GM12878 (cell line): ENCODE measurements at regions not wholly inside any gene's neighbourhood (a gene's known extent, or its start where the extent isn't known, plus 50 kb on each side); places are given as distances from the start of the nearest gene placed in this dataset.

Source experiments
- BRCA1 ChIP-seq: IDR thresholded peaks from 2 replicates; pipeline ENCODE4 v1.6.1; 2011; ENCODE audit warnings: low read depth, low read length, improper control_type of control experiment
- EZH2 ChIP-seq: IDR thresholded peaks from 2 replicates; pipeline ENCODE4 v1.6.1; 2012; ENCODE audit warnings: low read depth, mild to moderate bottlenecking, control low read depth, inconsistent platforms, low read length, borderline replicate concordance; ENCODE audit not compliant: control insufficient read depth
- SMC3 ChIP-seq: IDR thresholded peaks from 2 replicates; pipeline ENCODE4 v1.6.1; 2011; ENCODE audit warnings: low read length, improper control_type of control experiment, borderline replicate concordance

DNA sequence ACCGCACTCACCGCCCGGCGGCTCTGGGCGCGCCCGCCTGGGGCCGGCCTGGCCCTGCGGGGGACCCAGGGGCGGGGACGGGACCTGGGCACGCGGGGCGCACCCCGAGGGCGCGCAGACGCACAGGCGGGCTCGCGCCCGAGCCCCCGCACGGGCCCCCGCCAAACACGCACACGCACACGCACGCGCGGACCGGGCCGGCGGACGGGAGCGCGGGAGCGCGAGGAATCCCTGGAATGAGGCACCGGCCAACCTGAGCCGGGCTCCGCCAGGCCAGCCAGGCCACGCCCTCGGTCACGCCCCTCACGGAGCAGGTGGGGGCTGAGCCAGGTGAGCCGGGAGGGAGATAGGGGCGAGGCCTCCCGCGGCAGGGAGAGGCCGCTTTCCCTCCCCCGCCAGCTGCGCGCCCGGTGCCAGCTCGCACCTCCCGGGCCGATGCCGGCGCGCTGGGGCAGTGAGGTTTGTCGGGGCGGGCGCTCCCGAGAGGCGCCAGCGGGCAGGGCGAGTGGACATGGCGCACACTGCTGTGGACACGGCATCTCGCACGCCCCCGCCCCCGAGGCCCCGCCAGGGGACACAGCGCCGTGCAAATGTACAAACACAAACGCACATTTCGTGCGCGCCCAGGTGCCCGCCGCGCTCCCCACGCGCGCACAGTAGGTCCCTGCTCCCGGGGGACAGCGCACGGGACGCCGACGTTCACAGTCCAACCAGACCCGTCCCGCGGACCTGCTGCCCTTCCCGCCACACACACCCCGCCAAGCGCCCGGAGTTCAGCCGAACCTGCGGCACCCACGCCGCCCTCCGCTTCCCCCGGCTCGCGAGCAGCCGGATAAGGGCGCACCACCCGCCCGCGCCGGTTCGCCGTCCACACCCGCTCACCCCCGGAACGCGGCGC, 75.9 kb upstream of the VGLL4 start:
- TF ChIP-seq SMC3 = no peak
- no peak for TF ChIP-seq EZH2
- no peak for TF ChIP-seq BRCA1
